Stomach (tissue), 4 donors: ENCODE measurements at regions not wholly inside any gene's neighbourhood (a gene's known extent, or its start where the extent isn't known, plus 50 kb on each side); places are given as distances from the start of the nearest gene placed in this dataset.

Experiments
- EP300 ChIP-seq: sonication (generic); formaldehyde crosslinking; IDR thresholded peaks from one replicate; pipeline ENCODE4 v1.6.1; 2017; ENCODE audit warnings: antibody characterized with exemption
- POLR2A ChIP-seq, 4 donors: fragments of 450-650 bp; IDR thresholded peaks; one replicate each; pipeline ENCODE4 v1.6.1; 2016; ENCODE audit warnings: antibody characterized with exemption in 4 of 4, control low read depth in 2 of 4, mild to moderate bottlenecking in 1 of 4, moderate library complexity in 1 of 4
- POLR2AphosphoS5 ChIP-seq, 3 donors: sonication (generic); formaldehyde crosslinking; IDR thresholded peaks; one replicate each; pipeline ENCODE4 v1.6.1; 2016; ENCODE audit warnings: antibody characterized with exemption in 3 of 3
- TF ChIP-seq, protein P1 (sequence below), 7 experiments: fragments of 450-650 bp in 4 of 7; fragments of 200-600 bp in 3 of 7; sonication (generic) in 3 of 7; IDR thresholded peaks; one replicate each; pipeline ENCODE4 v1.5.1; 2016 to 2019; ENCODE audit warnings: antibody characterized with exemption in 7 of 7, control low read depth in 2 of 7, mild to moderate bottlenecking in 1 of 7

DNA sequence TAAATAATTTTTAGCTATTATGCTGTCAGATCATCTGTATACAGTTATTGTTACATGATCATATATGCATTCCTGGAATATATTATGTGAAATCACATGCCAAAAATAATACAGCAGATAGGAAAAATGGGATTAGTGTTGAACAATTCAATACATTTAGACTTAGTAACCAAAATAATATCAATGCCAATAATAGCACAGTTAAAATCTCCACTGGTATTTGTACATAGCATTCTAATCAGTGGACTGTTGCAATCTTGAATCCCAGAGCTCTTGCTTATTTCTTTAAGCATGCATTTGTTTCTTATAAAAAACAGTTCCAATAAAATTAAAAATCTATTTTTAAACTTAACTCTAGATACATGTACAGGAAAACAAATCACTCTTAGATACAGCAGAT is 2772.2 kb downstream of the PCDH9 start:
- TF ChIP-seq, protein P1, sequence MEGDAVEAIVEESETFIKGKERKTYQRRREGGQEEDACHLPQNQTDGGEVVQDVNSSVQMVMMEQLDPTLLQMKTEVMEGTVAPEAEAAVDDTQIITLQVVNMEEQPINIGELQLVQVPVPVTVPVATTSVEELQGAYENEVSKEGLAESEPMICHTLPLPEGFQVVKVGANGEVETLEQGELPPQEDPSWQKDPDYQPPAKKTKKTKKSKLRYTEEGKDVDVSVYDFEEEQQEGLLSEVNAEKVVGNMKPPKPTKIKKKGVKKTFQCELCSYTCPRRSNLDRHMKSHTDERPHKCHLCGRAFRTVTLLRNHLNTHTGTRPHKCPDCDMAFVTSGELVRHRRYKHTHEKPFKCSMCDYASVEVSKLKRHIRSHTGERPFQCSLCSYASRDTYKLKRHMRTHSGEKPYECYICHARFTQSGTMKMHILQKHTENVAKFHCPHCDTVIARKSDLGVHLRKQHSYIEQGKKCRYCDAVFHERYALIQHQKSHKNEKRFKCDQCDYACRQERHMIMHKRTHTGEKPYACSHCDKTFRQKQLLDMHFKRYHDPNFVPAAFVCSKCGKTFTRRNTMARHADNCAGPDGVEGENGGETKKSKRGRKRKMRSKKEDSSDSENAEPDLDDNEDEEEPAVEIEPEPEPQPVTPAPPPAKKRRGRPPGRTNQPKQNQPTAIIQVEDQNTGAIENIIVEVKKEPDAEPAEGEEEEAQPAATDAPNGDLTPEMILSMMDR (IDR thresholded peaks at IDR 0.05) = no peak
- TF ChIP-seq POLR2AphosphoS5 (IDR thresholded peaks at IDR 0.05) = no peak
- TF ChIP-seq POLR2A (IDR thresholded peaks at IDR 0.05) = no peak
- no peak for TF ChIP-seq EP300
